ENCODE measurements at regions not wholly inside any gene's neighbourhood (a gene's known extent, or its start where the extent isn't known, plus 50 kb on each side); places are given as distances from the start of the nearest gene placed in this dataset.

DNA sequence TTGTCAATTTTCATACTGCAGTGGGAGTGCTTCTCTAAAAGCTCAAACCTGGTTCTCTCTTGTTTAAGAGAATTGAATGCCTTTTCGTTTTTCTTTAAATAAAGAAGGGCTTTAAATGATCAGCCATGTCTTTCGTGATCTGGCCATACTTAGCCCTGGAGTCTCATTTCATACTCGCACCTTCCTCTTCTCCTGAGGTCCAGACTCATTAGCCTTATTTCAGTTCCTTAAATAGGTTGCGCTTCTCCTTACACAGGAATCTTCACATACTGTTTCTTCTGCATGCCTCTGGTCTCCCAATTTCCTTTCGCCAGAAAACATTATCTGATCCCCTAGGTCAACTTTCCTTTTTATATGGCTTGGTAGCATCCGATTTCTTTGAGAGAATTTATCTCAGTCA lies 565.6 kb upstream of the TENM3 start:
- TF ChIP-seq, protein P1, sequence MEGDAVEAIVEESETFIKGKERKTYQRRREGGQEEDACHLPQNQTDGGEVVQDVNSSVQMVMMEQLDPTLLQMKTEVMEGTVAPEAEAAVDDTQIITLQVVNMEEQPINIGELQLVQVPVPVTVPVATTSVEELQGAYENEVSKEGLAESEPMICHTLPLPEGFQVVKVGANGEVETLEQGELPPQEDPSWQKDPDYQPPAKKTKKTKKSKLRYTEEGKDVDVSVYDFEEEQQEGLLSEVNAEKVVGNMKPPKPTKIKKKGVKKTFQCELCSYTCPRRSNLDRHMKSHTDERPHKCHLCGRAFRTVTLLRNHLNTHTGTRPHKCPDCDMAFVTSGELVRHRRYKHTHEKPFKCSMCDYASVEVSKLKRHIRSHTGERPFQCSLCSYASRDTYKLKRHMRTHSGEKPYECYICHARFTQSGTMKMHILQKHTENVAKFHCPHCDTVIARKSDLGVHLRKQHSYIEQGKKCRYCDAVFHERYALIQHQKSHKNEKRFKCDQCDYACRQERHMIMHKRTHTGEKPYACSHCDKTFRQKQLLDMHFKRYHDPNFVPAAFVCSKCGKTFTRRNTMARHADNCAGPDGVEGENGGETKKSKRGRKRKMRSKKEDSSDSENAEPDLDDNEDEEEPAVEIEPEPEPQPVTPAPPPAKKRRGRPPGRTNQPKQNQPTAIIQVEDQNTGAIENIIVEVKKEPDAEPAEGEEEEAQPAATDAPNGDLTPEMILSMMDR (IDR thresholded peaks at IDR 0.05; ENCODE audit: insufficient read depth, low read length) = no peak
- TF ChIP-seq, protein P2, sequence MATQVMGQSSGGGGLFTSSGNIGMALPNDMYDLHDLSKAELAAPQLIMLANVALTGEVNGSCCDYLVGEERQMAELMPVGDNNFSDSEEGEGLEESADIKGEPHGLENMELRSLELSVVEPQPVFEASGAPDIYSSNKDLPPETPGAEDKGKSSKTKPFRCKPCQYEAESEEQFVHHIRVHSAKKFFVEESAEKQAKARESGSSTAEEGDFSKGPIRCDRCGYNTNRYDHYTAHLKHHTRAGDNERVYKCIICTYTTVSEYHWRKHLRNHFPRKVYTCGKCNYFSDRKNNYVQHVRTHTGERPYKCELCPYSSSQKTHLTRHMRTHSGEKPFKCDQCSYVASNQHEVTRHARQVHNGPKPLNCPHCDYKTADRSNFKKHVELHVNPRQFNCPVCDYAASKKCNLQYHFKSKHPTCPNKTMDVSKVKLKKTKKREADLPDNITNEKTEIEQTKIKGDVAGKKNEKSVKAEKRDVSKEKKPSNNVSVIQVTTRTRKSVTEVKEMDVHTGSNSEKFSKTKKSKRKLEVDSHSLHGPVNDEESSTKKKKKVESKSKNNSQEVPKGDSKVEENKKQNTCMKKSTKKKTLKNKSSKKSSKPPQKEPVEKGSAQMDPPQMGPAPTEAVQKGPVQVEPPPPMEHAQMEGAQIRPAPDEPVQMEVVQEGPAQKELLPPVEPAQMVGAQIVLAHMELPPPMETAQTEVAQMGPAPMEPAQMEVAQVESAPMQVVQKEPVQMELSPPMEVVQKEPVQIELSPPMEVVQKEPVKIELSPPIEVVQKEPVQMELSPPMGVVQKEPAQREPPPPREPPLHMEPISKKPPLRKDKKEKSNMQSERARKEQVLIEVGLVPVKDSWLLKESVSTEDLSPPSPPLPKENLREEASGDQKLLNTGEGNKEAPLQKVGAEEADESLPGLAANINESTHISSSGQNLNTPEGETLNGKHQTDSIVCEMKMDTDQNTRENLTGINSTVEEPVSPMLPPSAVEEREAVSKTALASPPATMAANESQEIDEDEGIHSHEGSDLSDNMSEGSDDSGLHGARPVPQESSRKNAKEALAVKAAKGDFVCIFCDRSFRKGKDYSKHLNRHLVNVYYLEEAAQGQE (IDR thresholded peaks at IDR 0.05; ENCODE audit: insufficient replicate concordance, low read depth) = no peak
- no peak for TF ChIP-seq GABPA (IDR thresholded peaks at IDR 0.05; ENCODE audit: low read depth)
- no peak for TF ChIP-seq POLR2AphosphoS5 (IDR thresholded peaks at IDR 0.05; ENCODE audit: low read depth)
- TF ChIP-seq SPI1 (IDR thresholded peaks at IDR 0.05; ENCODE audit: borderline replicate concordance, low read depth) = no peak

Data from HL-60 (cell line).